Gastrocnemius medialis (tissue), 4 donors: ENCODE measurements at regions not wholly inside any gene's neighbourhood (a gene's known extent, or its start where the extent isn't known, plus 50 kb on each side); places are given as distances from the start of the nearest gene placed in this dataset.

Experiments used
- ATAC-seq, 2 donors: fragments of 150-250 bp; one replicate each; pipeline ENCODE4 v1.9.1; 2016
- DNase-seq, 2 donors: peaks; one replicate each; pipeline ENCODE4 v3.0.0-alpha.2; 2019
- H3K27ac ChIP-seq, 4 donors: fragments of 200-600 bp; sonication (generic); 1 replicate in 1 of 4; 2 replicates in 3 of 4; pipeline ENCODE4 v1.5.1; 2016 to 2018; ENCODE audit warnings: mild to moderate bottlenecking in 2 of 4, moderate library complexity in 1 of 4
- H3K27me3 ChIP-seq, 3 donors: fragments of 200-600 bp; sonication (generic) in 2 of 3; 1 replicate in 1 of 3; 2 replicates in 2 of 3; pipeline versions ENCODE4 v1.5.1 to v1.6.0; 2016 to 2019; ENCODE audit warnings: mild to moderate bottlenecking in 1 of 3, moderate library complexity in 1 of 3
- H3K36me3 ChIP-seq, 2 donors: fragments of 200-600 bp; sonication (generic) in 1 of 2; one replicate each; pipeline ENCODE4 v1.5.1; 2017 to 2018
- H3K4me1 ChIP-seq, 2 donors: fragments of 200-600 bp; sonication (generic) in 1 of 2; one replicate each; pipeline ENCODE4 v1.5.1; 2016 to 2017; ENCODE audit warnings: mild to moderate bottlenecking in 2 of 2
- H3K4me3 ChIP-seq, 4 donors: fragments of 200-600 bp; sonication (generic) in 3 of 4; 1 replicate in 1 of 4; 2 replicates in 3 of 4; pipeline ENCODE4 v1.5.1; 2016 to 2019; ENCODE audit warnings: mild to moderate bottlenecking in 2 of 4
- H3K9me3 ChIP-seq, 3 donors: fragments of 200-600 bp; sonication (generic) in 2 of 3; 1 replicate in 1 of 3; 2 replicates in 2 of 3; pipeline ENCODE4 v1.5.1; 2016 to 2019
- POLR2A ChIP-seq, 2 donors: fragments of 450-650 bp; IDR thresholded peaks; one replicate each; pipeline ENCODE4 v1.6.1; 2017; ENCODE audit warnings: antibody characterized with exemption in 2 of 2, mild to moderate bottlenecking in 2 of 2, moderate library complexity in 2 of 2
- in situ Hi-C, 4 donors: fragments of 200-750 bp; cut with MboI; loops; one replicate each; pipeline versions ENCODE4 v1.15.0 to v1.8.0; 2017; ENCODE audit warnings: low sequenced_read_pairs in 4 of 4
- intact Hi-C: fragments of 100-400 bp; cut with DNase I; formaldehyde crosslinking; loops from one replicate; pipeline ENCODE4 v1.15.1; 2023; ENCODE audit warnings: low total_unique reads
- TF ChIP-seq, protein P1 (sequence below), 5 experiments: fragments of 450-650 bp in 3 of 5; fragments of 200-600 bp in 2 of 5; sonication (generic) in 2 of 5; IDR thresholded peaks in 4 of 5; conservative IDR thresholded peaks in 1 of 5; 1 replicate in 4 of 5; 2 replicates in 1 of 5; pipeline ENCODE4 v1.5.1; 2016 to 2019; ENCODE audit warnings: antibody characterized with exemption in 5 of 5, mild to moderate bottlenecking in 3 of 5, moderate library complexity in 3 of 5

DNA sequence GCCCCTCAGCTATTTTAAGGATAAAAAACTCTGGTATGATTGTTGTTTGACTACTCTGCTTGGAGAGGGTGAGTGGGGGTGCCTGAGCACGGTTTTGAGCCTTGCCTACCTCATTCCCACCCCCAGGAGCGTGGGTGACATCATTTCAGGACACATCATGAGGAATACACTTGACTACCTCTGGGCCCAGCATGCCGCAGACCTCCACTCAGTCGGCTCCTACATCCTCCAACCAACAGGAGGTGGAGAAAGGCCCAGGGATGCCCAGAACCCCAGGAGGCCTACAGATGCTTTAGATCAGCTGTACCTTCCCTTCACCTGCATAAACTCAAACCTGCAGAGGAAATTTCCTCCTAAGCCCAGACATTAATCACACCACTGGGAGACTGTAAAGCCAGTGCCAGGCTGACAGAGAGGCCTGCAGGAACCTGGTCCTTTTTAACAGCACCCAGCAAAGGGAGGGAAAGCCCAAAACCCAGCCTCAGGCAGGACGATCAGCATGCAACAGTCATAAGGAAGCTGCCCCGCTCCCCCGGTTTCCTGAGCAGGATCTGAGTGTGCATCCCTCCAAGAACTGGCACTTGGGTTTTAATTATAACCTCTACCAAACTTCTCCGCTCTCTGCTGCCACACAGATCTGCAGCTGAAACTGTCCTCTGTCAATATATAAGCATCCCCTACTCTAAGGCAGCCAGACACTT is 61.7 kb upstream of the ZNRF2 start:
- Histone ChIP-seq H3K9me3 (peaks cover 0 to 10% (median 0%) of the 10 kb centered on the region in 3 donors), H3K27ac (no peak overlapping the region), H3K4me1 (peaks cover 11 to 21% of the 10 kb centered on the region in 2 donors), H3K27me3 (no peaks in the 10 kb centered on the region), H3K36me3 (no peaks in the 10 kb centered on the region), H3K4me3 (no peak overlapping the region)
- DNase-seq (no peak), ATAC-seq (no peak)
- in situ Hi-C loops (no loop called here), intact Hi-C loops (no loop called here)
- no peak for TF ChIP-seq POLR2A (IDR thresholded peaks at IDR 0.05)
- TF ChIP-seq, protein P1, sequence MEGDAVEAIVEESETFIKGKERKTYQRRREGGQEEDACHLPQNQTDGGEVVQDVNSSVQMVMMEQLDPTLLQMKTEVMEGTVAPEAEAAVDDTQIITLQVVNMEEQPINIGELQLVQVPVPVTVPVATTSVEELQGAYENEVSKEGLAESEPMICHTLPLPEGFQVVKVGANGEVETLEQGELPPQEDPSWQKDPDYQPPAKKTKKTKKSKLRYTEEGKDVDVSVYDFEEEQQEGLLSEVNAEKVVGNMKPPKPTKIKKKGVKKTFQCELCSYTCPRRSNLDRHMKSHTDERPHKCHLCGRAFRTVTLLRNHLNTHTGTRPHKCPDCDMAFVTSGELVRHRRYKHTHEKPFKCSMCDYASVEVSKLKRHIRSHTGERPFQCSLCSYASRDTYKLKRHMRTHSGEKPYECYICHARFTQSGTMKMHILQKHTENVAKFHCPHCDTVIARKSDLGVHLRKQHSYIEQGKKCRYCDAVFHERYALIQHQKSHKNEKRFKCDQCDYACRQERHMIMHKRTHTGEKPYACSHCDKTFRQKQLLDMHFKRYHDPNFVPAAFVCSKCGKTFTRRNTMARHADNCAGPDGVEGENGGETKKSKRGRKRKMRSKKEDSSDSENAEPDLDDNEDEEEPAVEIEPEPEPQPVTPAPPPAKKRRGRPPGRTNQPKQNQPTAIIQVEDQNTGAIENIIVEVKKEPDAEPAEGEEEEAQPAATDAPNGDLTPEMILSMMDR (IDR thresholded peaks at IDR 0.05 in 4 of 5, conservative IDR thresholded peaks at IDR 0.05 in 1 of 5), result no peak

DNA sequence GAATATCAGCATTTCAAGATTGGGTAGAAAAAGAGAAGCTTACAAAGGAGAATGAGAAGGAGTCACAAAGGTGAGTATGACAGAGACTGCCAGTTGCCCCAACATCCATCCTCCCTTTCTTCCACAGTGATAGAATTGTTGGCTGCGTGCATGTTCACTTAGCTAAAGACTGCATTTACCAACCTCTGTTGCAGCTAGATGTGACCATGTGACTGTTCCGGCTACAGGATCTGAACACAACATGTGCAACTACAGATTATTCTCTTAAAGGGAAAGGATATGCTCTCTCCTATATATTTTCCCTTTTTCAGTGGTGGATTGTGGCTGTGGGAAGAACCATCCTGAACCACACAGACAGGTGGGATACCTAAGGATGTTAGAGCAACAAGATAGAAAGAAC is 60.5 kb upstream of the ZNRF2 start:
- Histone ChIP-seq H3K4me3 (no peak overlapping the region), H3K36me3 (no peaks in the 10 kb centered on the region), H3K4me1 (peaks cover 11 to 21% of the 10 kb centered on the region in 2 donors), H3K27ac (peak overlapping the region in 1 of 4 donors; percentile 89), H3K27me3 (no peaks in the 10 kb centered on the region), H3K9me3 (peaks cover 0 to 8% (median 0%) of the 10 kb centered on the region in 3 donors)
- no peak for ATAC-seq
- TF ChIP-seq, protein P1 (IDR thresholded peaks at IDR 0.05 in 4 of 5, conservative IDR thresholded peaks at IDR 0.05 in 1 of 5), result no peak
- no peak for TF ChIP-seq POLR2A (IDR thresholded peaks at IDR 0.05)
- intact Hi-C loops (loop anchor here (2.0 kb wide), 1 partner anchor 39 kb away; no protein-coding TSS in a partner anchor), in situ Hi-C loops (no loop called here)
- no peak for DNase-seq

GRCh38 chr7:30224511-30225062 is 59.8 kb upstream of the ZNRF2 start:
- no peak overlapping the region for H3K4me3 ChIP-seq
- intact Hi-C loops, result loop anchor here (2.0 kb wide), 1 partner anchor 40 kb away; no protein-coding TSS in a partner anchor
- in situ Hi-C loops, result loop anchor here in 1 of 4 donors (5.0 kb wide), 1 partner anchor 37 kb away; no protein-coding TSS in a partner anchor
- no peak for TF ChIP-seq POLR2A (IDR thresholded peaks at IDR 0.05)
- TF ChIP-seq, protein P1 (IDR thresholded peaks at IDR 0.05 in 4 of 5, conservative IDR thresholded peaks at IDR 0.05 in 1 of 5), result no peak
- no peaks in the 10 kb centered on the region for H3K36me3 ChIP-seq
- peaks cover 11 to 21% of the 10 kb centered on the region in 2 donors for H3K4me1 ChIP-seq
- ATAC-seq (no peak), DNase-seq (no peak)
- H3K27me3 ChIP-seq, result no peaks in the 10 kb centered on the region
- H3K27ac ChIP-seq, result peak overlapping the region; percentile 85 to 90 (median 88)
- peaks cover 0 to 4% (median 0%) of the 10 kb centered on the region in 3 donors for H3K9me3 ChIP-seq

DNA sequence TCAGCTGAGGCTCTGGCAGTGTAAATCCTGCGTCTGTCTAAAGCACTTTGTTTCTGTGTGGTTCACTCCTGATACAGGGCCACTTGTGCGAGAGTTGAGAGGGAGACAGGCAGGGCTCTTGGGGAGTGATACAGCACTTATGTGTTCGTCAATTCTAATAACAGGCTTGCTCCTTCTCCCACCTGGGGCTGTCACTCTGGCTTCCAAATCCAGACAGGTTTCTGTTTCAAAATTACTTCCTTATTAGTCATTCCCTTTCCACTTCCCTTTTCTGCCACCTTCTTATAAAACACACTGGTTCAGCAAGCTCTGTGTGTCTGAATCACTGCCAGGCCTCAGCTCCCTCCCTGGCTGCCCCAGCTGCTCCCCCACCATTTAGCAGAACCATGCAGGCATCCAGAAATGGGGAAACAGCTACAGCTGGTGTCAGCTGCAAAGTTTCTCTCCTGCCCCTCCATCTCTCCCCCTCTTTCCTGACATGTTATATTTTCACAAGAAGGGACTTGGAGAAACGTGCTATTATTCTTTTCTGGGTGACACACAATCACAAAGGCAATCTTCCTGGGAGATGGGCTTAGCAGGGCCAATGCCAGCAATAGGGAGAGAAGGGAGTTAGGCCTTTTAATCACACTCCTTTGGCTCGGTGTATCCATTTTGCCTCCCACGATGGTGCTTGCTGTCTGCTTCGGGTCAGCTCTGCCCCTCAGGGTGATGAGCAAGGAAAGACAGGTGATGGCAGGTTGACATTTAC is 58.4 kb upstream of the ZNRF2 start:
- peaks cover 11 to 21% of the 10 kb centered on the region in 2 donors for H3K4me1 ChIP-seq
- intact Hi-C loops (loop anchor here (1.0 to 2.0 kb wide), 3 partner anchors 41 to 181 kb away; no protein-coding TSS in a partner anchor), in situ Hi-C loops (loop anchor here in 1 of 4 donors (5.0 kb wide), 1 partner anchor 39 kb away; no protein-coding TSS in a partner anchor)
- H3K9me3 ChIP-seq, result no peaks in the 10 kb centered on the region
- TF ChIP-seq POLR2A (IDR thresholded peaks at IDR 0.05), result no peak
- TF ChIP-seq, protein P1 (IDR thresholded peaks at IDR 0.05 in 4 of 5, conservative IDR thresholded peaks at IDR 0.05 in 1 of 5), result no peak
- peak; percentile 70 to 91 for DNase-seq
- H3K27ac ChIP-seq, result peak overlapping the region; percentile 85 to 90 (median 88)
- no peaks in the 10 kb centered on the region for H3K27me3 ChIP-seq
- H3K36me3 ChIP-seq, result no peaks in the 10 kb centered on the region
- no peak overlapping the region for H3K4me3 ChIP-seq
- ATAC-seq, result peak; percentile 97
